ENCODE measurements at regions not wholly inside any gene's neighbourhood (a gene's known extent, or its start where the extent isn't known, plus 50 kb on each side); places are given as distances from the start of the nearest gene placed in this dataset.

GRCh38 chr5:117082977-117083376, 508.4 kb upstream of the SEMA6A start:
- DNase-seq (ENCODE audit: low read depth in 2 of 2) = no peak

GRCh38 chr5:117077142-117077541, 502.5 kb upstream of the SEMA6A start:
- no peak for DNase-seq (ENCODE audit: low read depth in 2 of 2)

- no peak for DNase-seq (ENCODE audit: low read depth in 2 of 2)
These were observed 497.8 kb upstream of the SEMA6A start for GRCh38 chr5:117072439-117072838.

- no peak for DNase-seq (ENCODE audit: low read depth in 2 of 2)
These were observed 491.2 kb upstream of the SEMA6A start for GRCh38 chr5:117065800-117066199.

GRCh38 chr5:117065161-117065560, 490.5 kb upstream of the SEMA6A start:
- no peak for DNase-seq (ENCODE audit: low read depth in 2 of 2)

- DNase-seq (ENCODE audit: low read depth in 2 of 2) = no peak
These were observed 485.5 kb upstream of the SEMA6A start for GRCh38 chr5:117060099-117060498.

- no peak for DNase-seq (ENCODE audit: low read depth in 2 of 2)
These were observed 484.1 kb upstream of the SEMA6A start for GRCh38 chr5:117058740-117059139.

- no peak for DNase-seq (ENCODE audit: low read depth in 2 of 2)
These were observed 480.9 kb upstream of the SEMA6A start for GRCh38 chr5:117055517-117055916.

GRCh38 chr5:117054911-117055310, 480.3 kb upstream of the SEMA6A start:
- no peak for DNase-seq (ENCODE audit: low read depth in 2 of 2)

- DNase-seq (ENCODE audit: low read depth in 2 of 2) = no peak
These were observed 479.5 kb upstream of the SEMA6A start for GRCh38 chr5:117054141-117054540.

- no peak for DNase-seq (ENCODE audit: low read depth in 2 of 2)
These were observed 467.4 kb upstream of the SEMA6A start for GRCh38 chr5:117041926-117042595.

GRCh38 chr5:117039035-117039434, 464.4 kb upstream of the SEMA6A start:
- DNase-seq (ENCODE audit: low read depth in 2 of 2) = no peak

- no peak for DNase-seq (ENCODE audit: low read depth in 2 of 2)
These were observed 452.8 kb upstream of the SEMA6A start for GRCh38 chr5:117027384-117027783.

GRCh38 chr5:117020999-117021398, 446.4 kb upstream of the SEMA6A start:
- no peak for DNase-seq (ENCODE audit: low read depth in 2 of 2)

GRCh38 chr5:117013280-117013877, 438.8 kb upstream of the SEMA6A start:
- DNase-seq (ENCODE audit: low read depth in 2 of 2) = no peak

GRCh38 chr5:117010574-117010973, 436.0 kb upstream of the SEMA6A start:
- DNase-seq (ENCODE audit: low read depth in 2 of 2) = no peak

- no peak for DNase-seq (ENCODE audit: low read depth in 2 of 2)
These were observed 423.4 kb upstream of the SEMA6A start for GRCh38 chr5:116998024-116998423.

GRCh38 chr5:116992681-116993080, 418.1 kb upstream of the SEMA6A start:
- no peak for DNase-seq (ENCODE audit: low read depth in 2 of 2)

- no peak for DNase-seq (ENCODE audit: low read depth in 2 of 2)
These were observed 415.4 kb upstream of the SEMA6A start for GRCh38 chr5:116989995-116990394.

- DNase-seq (ENCODE audit: low read depth in 2 of 2) = no peak
These were observed 407.4 kb upstream of the SEMA6A start for GRCh38 chr5:116982035-116982434.

- DNase-seq (ENCODE audit: low read depth in 2 of 2) = no peak
These were observed 406.0 kb upstream of the SEMA6A start for GRCh38 chr5:116980581-116980980.

- no peak for DNase-seq (ENCODE audit: low read depth in 2 of 2)
These were observed 402.1 kb upstream of the SEMA6A start for GRCh38 chr5:116976767-116977166.

GRCh38 chr5:116971131-116971530, 396.5 kb upstream of the SEMA6A start:
- DNase-seq (ENCODE audit: low read depth in 2 of 2) = no peak

- no peak for DNase-seq (ENCODE audit: low read depth in 2 of 2)
These were observed 395.7 kb upstream of the SEMA6A start for GRCh38 chr5:116970318-116970717.

All from stimulated activated CD4-positive, alpha-beta T cell treated with anti-CD3 and anti-CD28 coated beads, Interleukin-1b, Interleukin-23, amount 100 ng/mL, for 1 hour (primary cell).